ENCODE measurements at regions not wholly inside any gene's neighbourhood (a gene's known extent, or its start where the extent isn't known, plus 50 kb on each side); places are given as distances from the start of the nearest gene placed in this dataset.

DNA sequence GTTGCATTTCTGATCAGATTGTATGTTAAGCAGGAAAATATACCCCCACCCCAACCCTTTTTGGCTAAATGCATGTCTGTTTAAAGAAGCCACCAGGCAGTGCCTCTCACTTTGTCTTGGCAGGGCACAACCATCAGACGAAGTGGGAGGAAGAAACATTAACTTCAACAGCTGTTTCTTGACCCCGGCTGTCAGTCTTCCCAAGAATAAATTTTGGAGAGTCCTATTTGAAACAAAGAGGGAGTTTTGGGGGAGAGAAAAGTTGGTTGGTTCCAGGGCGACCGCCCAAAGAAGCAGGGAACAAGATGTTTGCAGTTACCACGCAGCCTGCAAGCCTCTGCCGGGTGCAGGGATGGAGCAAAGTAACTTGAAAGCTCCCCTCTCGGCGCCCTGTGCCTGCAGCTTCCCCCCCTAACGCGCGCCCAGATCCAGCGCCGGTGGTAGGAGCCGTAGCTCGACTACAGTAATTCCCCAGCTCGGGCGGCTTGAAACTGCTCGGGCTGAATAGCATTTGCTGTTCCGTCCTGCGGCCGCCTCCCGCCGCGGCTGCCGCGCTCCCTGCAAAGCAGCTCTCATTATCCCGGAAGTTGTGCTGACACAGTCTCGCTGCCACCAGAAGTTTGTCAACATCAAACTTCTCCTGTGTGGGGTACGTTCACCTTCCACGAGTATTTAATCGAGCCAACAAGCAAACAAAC, 100.7 kb upstream of the SSBP2 start (continued):
- TF ChIP-seq ZNF263 (CRISPR knock-in tag; IDR thresholded peaks at IDR 0.05) (no peak), THAP11 (CRISPR knock-in tag; IDR thresholded peaks at IDR 0.05) (peak; percentile 25; the same call in 1 of the 2 replicates), EP300 (IDR thresholded peaks at IDR 0.05; ENCODE audit: low read depth in 2 of 2, low read length in 2 of 2) (peak in 1 of 2 experiments; percentile 97; a peak in 2 of 4 replicates), EP300 (CRISPR knock-in tag; IDR thresholded peaks at IDR 0.05; ENCODE audit: borderline replicate concordance) (no peak), HNRNPLL (IDR thresholded peaks at IDR 0.05; ENCODE audit: low read depth, low read length, poor library complexity, severe bottlenecking) (peak; percentile 60), ZNF891 (CRISPR knock-in tag; IDR thresholded peaks at IDR 0.05) (no peak), ZNF350 (CRISPR knock-in tag; IDR thresholded peaks at IDR 0.05; ENCODE audit: borderline replicate concordance, low read depth) (no peak), HOXA3 (CRISPR knock-in tag; IDR thresholded peaks at IDR 0.05) (peak; percentile 64; the same call in 1 of the 2 replicates), ZNF331 (CRISPR knock-in tag; IDR thresholded peaks at IDR 0.05) (peak; percentile 68; the same call in 1 of the 2 replicates), ISX (CRISPR knock-in tag; conservative IDR thresholded peaks at IDR 0.05) (no peak), ZNF292 (CRISPR knock-in tag; IDR thresholded peaks at IDR 0.05; ENCODE audit: borderline replicate concordance, low read depth) (peak; percentile 83; the same call in 1 of the 2 replicates), HDAC2 (CRISPR knock-in tag; IDR thresholded peaks at IDR 0.05) (peak; percentile 56; the same call in 1 of the 2 replicates), TOPORS (CRISPR knock-in tag; IDR thresholded peaks at IDR 0.05) (no peak), ZNF17 (CRISPR knock-in tag; IDR thresholded peaks at IDR 0.05) (no peak), ZMYM4 (CRISPR knock-in tag; IDR thresholded peaks at IDR 0.05) (peak; percentile 64; the same call in 1 of the 2 replicates), GABPB1 (CRISPR knock-in tag; IDR thresholded peaks at IDR 0.05) (peak; percentile 86), TBP (CRISPR knock-in tag; IDR thresholded peaks at IDR 0.05) (no peak), KAT8 (CRISPR knock-in tag; IDR thresholded peaks at IDR 0.05) (peak; percentile 77), TBX2 (CRISPR knock-in tag; IDR thresholded peaks at IDR 0.05; ENCODE audit: borderline replicate concordance) (peak; percentile 24; the same call in 1 of the 2 replicates)
- TF ChIP-seq, protein P1, sequence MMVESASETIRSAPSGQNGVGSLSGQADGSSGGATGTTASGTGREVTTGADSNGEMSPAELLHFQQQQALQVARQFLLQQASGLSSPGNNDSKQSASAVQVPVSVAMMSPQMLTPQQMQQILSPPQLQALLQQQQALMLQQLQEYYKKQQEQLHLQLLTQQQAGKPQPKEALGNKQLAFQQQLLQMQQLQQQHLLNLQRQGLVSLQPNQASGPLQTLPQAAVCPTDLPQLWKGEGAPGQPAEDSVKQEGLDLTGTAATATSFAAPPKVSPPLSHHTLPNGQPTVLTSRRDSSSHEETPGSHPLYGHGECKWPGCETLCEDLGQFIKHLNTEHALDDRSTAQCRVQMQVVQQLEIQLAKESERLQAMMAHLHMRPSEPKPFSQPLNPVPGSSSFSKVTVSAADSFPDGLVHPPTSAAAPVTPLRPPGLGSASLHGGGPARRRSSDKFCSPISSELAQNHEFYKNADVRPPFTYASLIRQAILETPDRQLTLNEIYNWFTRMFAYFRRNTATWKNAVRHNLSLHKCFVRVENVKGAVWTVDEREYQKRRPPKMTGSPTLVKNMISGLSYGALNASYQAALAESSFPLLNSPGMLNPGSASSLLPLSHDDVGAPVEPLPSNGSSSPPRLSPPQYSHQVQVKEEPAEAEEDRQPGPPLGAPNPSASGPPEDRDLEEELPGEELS (CRISPR knock-in tag; IDR thresholded peaks at IDR 0.05): peak; percentile 34; the same call in 1 of the 2 replicates
- TF ChIP-seq, protein P2, sequence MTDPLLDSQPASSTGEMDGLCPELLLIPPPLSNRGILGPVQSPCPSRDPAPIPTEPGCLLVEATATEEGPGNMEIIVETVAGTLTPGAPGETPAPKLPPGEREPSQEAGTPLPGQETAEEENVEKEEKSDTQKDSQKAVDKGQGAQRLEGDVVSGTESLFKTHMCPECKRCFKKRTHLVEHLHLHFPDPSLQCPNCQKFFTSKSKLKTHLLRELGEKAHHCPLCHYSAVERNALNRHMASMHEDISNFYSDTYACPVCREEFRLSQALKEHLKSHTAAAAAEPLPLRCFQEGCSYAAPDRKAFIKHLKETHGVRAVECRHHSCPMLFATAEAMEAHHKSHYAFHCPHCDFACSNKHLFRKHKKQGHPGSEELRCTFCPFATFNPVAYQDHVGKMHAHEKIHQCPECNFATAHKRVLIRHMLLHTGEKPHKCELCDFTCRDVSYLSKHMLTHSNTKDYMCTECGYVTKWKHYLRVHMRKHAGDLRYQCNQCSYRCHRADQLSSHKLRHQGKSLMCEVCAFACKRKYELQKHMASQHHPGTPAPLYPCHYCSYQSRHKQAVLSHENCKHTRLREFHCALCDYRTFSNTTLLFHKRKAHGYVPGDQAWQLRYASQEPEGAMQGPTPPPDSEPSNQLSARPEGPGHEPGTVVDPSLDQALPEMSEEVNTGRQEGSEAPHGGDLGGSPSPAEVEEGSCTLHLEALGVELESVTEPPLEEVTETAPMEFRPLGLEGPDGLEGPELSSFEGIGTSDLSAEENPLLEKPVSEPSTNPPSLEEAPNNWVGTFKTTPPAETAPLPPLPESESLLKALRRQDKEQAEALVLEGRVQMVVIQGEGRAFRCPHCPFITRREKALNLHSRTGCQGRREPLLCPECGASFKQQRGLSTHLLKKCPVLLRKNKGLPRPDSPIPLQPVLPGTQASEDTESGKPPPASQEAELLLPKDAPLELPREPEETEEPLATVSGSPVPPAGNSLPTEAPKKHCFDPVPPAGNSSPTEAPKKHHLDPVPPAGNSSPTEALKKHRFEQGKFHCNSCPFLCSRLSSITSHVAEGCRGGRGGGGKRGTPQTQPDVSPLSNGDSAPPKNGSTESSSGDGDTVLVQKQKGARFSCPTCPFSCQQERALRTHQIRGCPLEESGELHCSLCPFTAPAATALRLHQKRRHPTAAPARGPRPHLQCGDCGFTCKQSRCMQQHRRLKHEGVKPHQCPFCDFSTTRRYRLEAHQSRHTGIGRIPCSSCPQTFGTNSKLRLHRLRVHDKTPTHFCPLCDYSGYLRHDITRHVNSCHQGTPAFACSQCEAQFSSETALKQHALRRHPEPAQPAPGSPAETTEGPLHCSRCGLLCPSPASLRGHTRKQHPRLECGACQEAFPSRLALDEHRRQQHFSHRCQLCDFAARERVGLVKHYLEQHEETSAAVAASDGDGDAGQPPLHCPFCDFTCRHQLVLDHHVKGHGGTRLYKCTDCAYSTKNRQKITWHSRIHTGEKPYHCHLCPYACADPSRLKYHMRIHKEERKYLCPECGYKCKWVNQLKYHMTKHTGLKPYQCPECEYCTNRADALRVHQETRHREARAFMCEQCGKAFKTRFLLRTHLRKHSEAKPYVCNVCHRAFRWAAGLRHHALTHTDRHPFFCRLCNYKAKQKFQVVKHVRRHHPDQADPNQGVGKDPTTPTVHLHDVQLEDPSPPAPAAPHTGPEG (CRISPR knock-in tag; IDR thresholded peaks at IDR 0.05): peak; percentile 22; the same call in 1 of the 2 replicates

All from HepG2 (cell line).